HepG2 (cell line): ENCODE measurements at regions not wholly inside any gene's neighbourhood (a gene's known extent, or its start where the extent isn't known, plus 50 kb on each side); places are given as distances from the start of the nearest gene placed in this dataset.

ENCODE experiments used
- ATAC-seq: fragments of 200-7000 bp; cut with Tn5 transposase; 3 replicates; pipeline ENCODE4 v1.9.1; 2020; ENCODE audit warnings: mild to moderate bottlenecking, moderate library complexity
- BruUV-seq: library from RNA; stranded (reverse); fragments of 400-500 nt; replicated peaks from 2 replicates; lab custom pipeline; 2021; lab: Mats Ljungman, UMichigan
- CTCF ChIA-PET: fragments of 300-600 bp; formaldehyde crosslinking; extraction: SDS; loops from one replicate; lab custom pipeline; 2021; ENCODE audit warnings: low total read pairs, inconsistent platforms, low intra/inter-chr PET ratio; lab: Yijun Ruan, JAX
- POLR2A ChIA-PET: fragments of 350-600 bp; sonication (Branson Sonifier 250); formaldehyde crosslinking; loops from one replicate; lab custom pipeline; 2020; ENCODE audit warnings: antibody characterized with exemption, inconsistent platforms; lab: Yijun Ruan, JAX
- DNase-seq: peaks from one replicate; pipeline ENCODE4 v3.0.0-alpha.2; 2015; ENCODE audit warnings: low spot score
- FAIRE-seq: peaks from 3 replicates; lab custom pipeline; 2011; peaks lifted over from hg19 to GRCh38; lab: Jason Lieb, UNC
- H2AFZ ChIP-seq: one replicate; pipeline ENCODE4 v1.6.1; 2011; ENCODE audit warnings: low read length, inconsistent platforms
- H3K27ac ChIP-seq: fragments of 300-600 bp; 3 replicates; pipeline ENCODE4 v1.8.0; 2011; ENCODE audit warnings: mixed run types, mild to moderate bottlenecking, mixed read lengths, low read length, inconsistent platforms; ENCODE audit not compliant: insufficient read depth; ENCODE audit errors: extremely low read length
- H3K27me3 ChIP-seq, 2 experiments: fragments of 200-600 bp in 1 of 2; 2 replicates in 1 of 2; 3 replicates in 1 of 2; pipeline versions ENCODE4 v1.6.0 to v1.8.0; 2011; ENCODE audit warnings: low read length in 2 of 2, mild to moderate bottlenecking in 2 of 2, moderate library complexity in 2 of 2, inconsistent platforms in 1 of 2; ENCODE audit not compliant: insufficient read depth in 2 of 2, control insufficient read depth in 1 of 2
- H3K36me3 ChIP-seq, 2 experiments: fragments of 200-600 bp in 1 of 2; replicated peaks in 1 of 2; 2 replicates in 1 of 2; 3 replicates in 1 of 2; pipeline versions ENCODE4 v1.5.1 to v1.8.0; 2011; ENCODE audit warnings: low read length in 2 of 2, inconsistent platforms in 1 of 2; ENCODE audit not compliant: insufficient read depth in 2 of 2, control insufficient read depth in 1 of 2
- H3K4me1 ChIP-seq: 2 replicates; pipeline ENCODE4 v1.5.1; 2012; ENCODE audit warnings: low read length, inconsistent platforms; ENCODE audit not compliant: insufficient read depth
- H3K4me2 ChIP-seq: 2 replicates; pipeline ENCODE4 v1.6.0; 2011; ENCODE audit warnings: low read depth, low read length, inconsistent platforms
- H3K4me3 ChIP-seq, 3 experiments: fragments of 200-600 bp in 1 of 3; sonication (generic), shearing (Covaris generic) in 1 of 3; replicated peaks in 1 of 3; 2 replicates each; pipeline ENCODE4 v1.5.1; 2011 to 2016; ENCODE audit warnings: low read length in 3 of 3, inconsistent platforms in 2 of 3, low read depth in 2 of 3, mild to moderate bottlenecking in 2 of 3, control low read depth in 1 of 3, mixed read lengths in 1 of 3; ENCODE audit not compliant: insufficient read depth in 1 of 3
- H3K79me2 ChIP-seq: one replicate; pipeline ENCODE4 v1.6.1; 2011; ENCODE audit warnings: low read length, inconsistent platforms; ENCODE audit not compliant: insufficient read depth
- H3K9ac ChIP-seq: 2 replicates; pipeline ENCODE4 v1.6.0; 2011; ENCODE audit warnings: mild to moderate bottlenecking, low read depth, low read length, inconsistent platforms; ENCODE audit not compliant: insufficient read depth
- H3K9me3 ChIP-seq: 2 replicates; pipeline ENCODE4 v1.5.1; 2012; ENCODE audit warnings: mild to moderate bottlenecking, low read length
- H4K20me1 ChIP-seq: 2 replicates; pipeline ENCODE4 v1.6.0; 2011; ENCODE audit warnings: inconsistent platforms, mild to moderate bottlenecking, low read length, moderate library complexity; ENCODE audit not compliant: insufficient read depth
- CEBPB ChIP-seq: IDR thresholded peaks from 2 replicates; pipeline ENCODE4 v1.6.1; 2011; ENCODE audit warnings: low read depth, low read length, improper control_type of control experiment, borderline replicate concordance
- DMAP1 ChIP-seq: IDR thresholded peaks from 2 replicates; pipeline ENCODE4 v1.6.1; 2016
- GATAD1 ChIP-seq: IDR thresholded peaks from 2 replicates; pipeline ENCODE4 v1.6.1; 2016; ENCODE audit warnings: missing genetic modification reagents, missing compliant biosample characterization
- KDM4B ChIP-seq: sonication (generic); formaldehyde crosslinking; IDR thresholded peaks from 2 replicates; pipeline ENCODE4 v1.4.0; 2020; ENCODE audit warnings: missing genetic modification reagents
- MAFK ChIP-seq, 2 experiments: IDR thresholded peaks in 1 of 2; conservative IDR thresholded peaks in 1 of 2; 2 replicates each; pipeline ENCODE4 v1.6.1; 2011; ENCODE audit warnings: improper control_type of control experiment in 2 of 2, low read length in 2 of 2
- MLXIP ChIP-seq: sonication (generic); formaldehyde crosslinking; IDR thresholded peaks from 2 replicates; pipeline ENCODE4 v1.9.0; 2021; ENCODE audit warnings: missing genetic modification reagents, borderline replicate concordance
- PHF21A ChIP-seq: sonication (generic); formaldehyde crosslinking; IDR thresholded peaks from 2 replicates; pipeline ENCODE4 v1.5.0; 2020; ENCODE audit warnings: mild to moderate bottlenecking, missing genetic modification reagents
- PRMT3 ChIP-seq: sonication (generic); formaldehyde crosslinking; IDR thresholded peaks from 2 replicates; pipeline ENCODE4 v1.8.1; 2022; ENCODE audit warnings: low read depth, mild to moderate bottlenecking, moderate library complexity, missing genetic modification reagents, borderline replicate concordance
- SATB2 ChIP-seq: sonication (generic); formaldehyde crosslinking; IDR thresholded peaks from 2 replicates; pipeline ENCODE4 v1.5.0; 2020; ENCODE audit warnings: missing genetic modification reagents
- ZNF512B ChIP-seq: sonication (generic); formaldehyde crosslinking; IDR thresholded peaks from 2 replicates; pipeline ENCODE4 v1.5.1; 2020; ENCODE audit warnings: missing genetic modification reagents, mild to moderate bottlenecking, borderline replicate concordance
- ZNF703 ChIP-seq: sonication (generic); formaldehyde crosslinking; IDR thresholded peaks from 2 replicates; pipeline ENCODE4 v1.5.1; 2020; ENCODE audit warnings: missing genetic modification reagents, mild to moderate bottlenecking, moderate library complexity, borderline replicate concordance
- ZNF790 ChIP-seq: sonication (generic); formaldehyde crosslinking; IDR thresholded peaks from 2 replicates; pipeline ENCODE4 v1.8.0; 2022; ENCODE audit warnings: missing genetic modification reagents, mild to moderate bottlenecking, borderline replicate concordance
- WGBS: methylation state at CpG from one replicate; pipeline ENCODE4 v1.1.6; 2017; ENCODE audit warnings: low lambda C conversion rate; 5-methylcytosine and 5-hydroxymethylcytosine counted together
- in situ Hi-C: cut with HindIII; loops from 2 replicates; pipeline ENCODE4 v1.10.0; 2017; ENCODE audit warnings: low pct_unique_long_range_greater_than_20kb; ENCODE audit not compliant: extremely low pct_ligation_motif_present
- intact Hi-C: fragments of 100-400 bp; cut with micrococcal nuclease; formaldehyde crosslinking; loops from one replicate; pipeline ENCODE4 v1.10.0; 2022; ENCODE audit not compliant: unreplicated experiment

GRCh38 chr20:12223057-12223456 lies 305.4 kb downstream of the BTBD3 start:
- Histone ChIP-seq H2AFZ (no peak overlapping the region), H3K4me3 (no peak overlapping the region), H3K9ac (no peak overlapping the region), H3K4me1 (no peaks in the 10 kb centered on the region), H3K36me3 (no peaks in the 10 kb centered on the region), H3K27ac (no peak overlapping the region), H3K4me2 (no peak overlapping the region), H3K27me3 (no peaks in the 10 kb centered on the region), H4K20me1 (no peaks in the 10 kb centered on the region), H3K9me3 (peaks cover 14% of the 10 kb centered on the region; the same call in 1 of the 2 replicates), H3K79me2 (no peaks in the 10 kb centered on the region)
- TF ChIP-seq ZNF512B (CRISPR knock-in tag), result no peak
- TF ChIP-seq ZNF703 (CRISPR knock-in tag), result no peak
- TF ChIP-seq MLXIP (CRISPR knock-in tag), result no peak
- no peak for TF ChIP-seq PHF21A (CRISPR knock-in tag)
- no peak for TF ChIP-seq MAFK (conservative IDR thresholded peaks at IDR 0.05 in 1 of 2, IDR thresholded peaks at IDR 0.05 in 1 of 2; ENCODE audit: low read length in 2 of 2)
- no peak for TF ChIP-seq DMAP1 (CRISPR knock-in tag)
- no peak for TF ChIP-seq PRMT3 (CRISPR knock-in tag)
- TF ChIP-seq CEBPB, result no peak
- no peak for TF ChIP-seq GATAD1 (CRISPR knock-in tag)
- TF ChIP-seq KDM4B (CRISPR knock-in tag), result no peak
- no peak for TF ChIP-seq ZNF790 (CRISPR knock-in tag)
- no peak for TF ChIP-seq SATB2 (CRISPR knock-in tag)
- POLR2A ChIA-PET, result no interaction called here
- under 1% methylated on average over 2 of the region's 2 CpGs for WGBS
- no peak for FAIRE-seq
- in situ Hi-C loops, result no loop called here
- BruUV-seq, result no TSS peak
- CTCF ChIA-PET, result no interaction called here
- no peak for ATAC-seq
- no peak for DNase-seq
- intact Hi-C loops, result no loop called here
